DMS79 (cell line): ENCODE measurements at regions not wholly inside any gene's neighbourhood (a gene's known extent, or its start where the extent isn't known, plus 50 kb on each side); places are given as distances from the start of the nearest gene placed in this dataset.
"Not testable (repeated sequence)": the region's sequence is repeated elsewhere in the genome, so short reads cannot be mapped to it uniquely, and the experiment has no call there.

Experiments used
- DNase-seq: peaks from one replicate; lab custom pipeline; 2025; lab: John Stamatoyannopoulos, UW

DNA sequence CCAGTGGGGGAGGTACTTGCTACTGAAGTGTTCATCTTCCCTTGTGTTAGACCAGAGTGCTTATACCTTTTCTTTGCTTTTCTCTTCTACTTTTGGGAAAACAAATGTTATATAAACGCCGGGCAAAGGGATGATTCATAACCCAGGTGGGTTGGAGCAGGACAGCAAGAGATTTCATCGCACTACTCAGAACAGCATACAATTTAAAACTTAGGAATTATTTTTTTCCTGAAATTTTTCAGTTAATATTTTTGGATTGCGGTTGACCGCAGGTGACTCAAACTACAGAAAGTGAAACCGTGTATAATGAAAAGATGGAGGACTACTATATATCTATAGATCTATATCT, 270.0 kb upstream of the RGMA start:
- no peak for DNase-seq

DNA sequence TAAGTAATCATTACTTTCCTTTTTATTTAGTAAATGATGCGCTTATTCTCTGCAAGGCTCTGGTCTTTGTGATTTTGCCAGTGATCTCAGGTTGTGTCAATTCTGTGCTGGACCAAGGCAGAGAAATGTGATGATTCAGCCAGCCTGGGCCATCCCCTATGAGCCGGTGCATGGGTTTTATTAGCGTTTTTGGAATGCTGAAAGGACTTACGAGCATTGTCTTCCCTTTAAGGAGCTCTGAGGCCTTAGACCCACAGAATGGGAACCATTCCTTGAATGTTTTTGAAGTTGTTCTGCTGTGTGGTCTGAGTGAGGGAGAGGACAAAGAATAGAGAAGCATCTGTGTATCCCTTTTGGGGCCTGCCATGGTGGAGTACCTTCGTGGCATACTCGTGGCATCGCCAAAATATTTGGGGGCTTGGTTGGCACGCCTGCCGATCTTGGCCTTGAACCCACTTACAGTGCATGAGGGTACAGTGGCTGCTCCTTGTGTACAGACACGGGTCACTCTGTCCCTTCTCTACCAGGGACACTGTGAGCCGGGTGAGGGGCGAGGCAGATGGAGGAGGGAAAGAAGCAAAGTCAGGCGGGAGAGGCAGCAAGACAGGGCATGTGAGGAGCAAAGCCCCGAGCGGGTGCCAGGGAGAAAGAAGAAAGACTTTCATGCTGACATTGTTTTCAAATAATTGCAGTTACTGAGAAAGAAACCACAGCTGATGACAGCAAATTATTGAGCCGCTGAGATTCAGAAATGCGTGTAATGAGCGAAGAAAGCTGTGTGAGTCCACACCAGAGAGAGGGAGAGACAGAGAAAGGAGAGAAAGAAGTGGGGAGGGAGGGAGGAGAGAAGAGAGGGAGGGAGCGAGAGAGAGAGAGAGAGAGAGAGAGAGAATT, 269.4 kb upstream of the RGMA start:
- DNase-seq: no peak

GRCh38 chr15:93348711-93349545, 259.9 kb upstream of the RGMA start:
- no peak for DNase-seq

DNA sequence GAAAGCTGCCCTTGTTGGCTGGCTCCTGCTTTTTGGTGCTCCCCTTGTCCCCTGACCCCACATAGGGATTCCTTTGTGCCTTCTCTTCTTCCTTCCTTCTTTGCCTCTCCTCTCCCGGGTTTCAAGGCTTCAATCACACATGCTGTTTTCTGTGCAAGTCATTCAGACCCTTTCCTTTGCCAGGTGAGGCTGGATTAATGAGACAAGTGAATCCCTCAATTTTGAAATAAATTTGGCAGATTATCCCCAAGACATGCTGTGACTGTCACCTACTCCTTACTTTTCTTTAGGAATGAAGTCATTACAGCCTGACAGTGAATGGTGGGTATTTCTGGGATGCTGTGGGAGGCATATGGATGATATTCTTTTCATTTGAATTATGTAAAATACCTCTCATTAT, 259.0 kb upstream of the RGMA start:
- DNase-seq: no peak

GRCh38 chr15:93345981-93346380, 257.0 kb upstream of the RGMA start:
- no peak for DNase-seq

DNA sequence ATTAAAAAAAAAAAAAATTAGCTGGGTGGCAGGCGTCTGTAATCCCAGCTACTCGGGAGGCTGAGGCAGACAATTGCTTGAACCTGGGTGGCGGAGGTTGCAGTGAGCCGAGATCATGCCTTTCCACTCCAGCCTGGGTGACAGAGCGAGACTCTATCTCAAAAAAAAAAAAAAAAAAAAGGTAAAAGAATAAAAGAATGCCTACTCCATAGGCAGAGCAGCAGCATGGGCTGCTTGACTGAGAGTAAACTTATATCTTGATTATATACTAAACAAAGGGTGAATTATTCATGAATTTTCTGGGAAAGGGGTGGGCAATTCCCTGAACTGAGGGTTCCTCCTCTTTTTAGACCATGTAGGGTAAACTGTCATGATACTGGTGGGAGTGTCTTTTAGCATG, 254.4 kb upstream of the RGMA start:
- not testable (repeated sequence) for DNase-seq

DNA sequence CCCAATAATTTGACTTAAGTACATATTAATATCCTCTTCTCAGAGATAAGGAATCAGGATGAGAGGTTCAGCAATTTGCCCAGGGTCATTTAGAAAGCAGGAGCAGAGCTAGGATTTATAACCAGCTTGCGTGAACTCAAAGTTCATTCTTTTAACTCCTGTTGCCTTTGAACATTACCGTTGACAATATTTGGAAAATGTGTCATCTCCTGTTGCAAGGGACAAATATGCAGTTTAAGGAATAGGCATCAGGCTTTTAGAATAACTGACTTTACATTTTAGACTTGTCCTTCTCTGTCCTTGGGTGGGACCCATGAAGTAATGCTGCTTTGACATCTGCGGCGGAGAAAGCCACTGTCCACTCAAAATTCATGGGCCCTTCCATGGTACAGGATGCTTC, 252.2 kb upstream of the RGMA start:
- DNase-seq: no peak

DNA sequence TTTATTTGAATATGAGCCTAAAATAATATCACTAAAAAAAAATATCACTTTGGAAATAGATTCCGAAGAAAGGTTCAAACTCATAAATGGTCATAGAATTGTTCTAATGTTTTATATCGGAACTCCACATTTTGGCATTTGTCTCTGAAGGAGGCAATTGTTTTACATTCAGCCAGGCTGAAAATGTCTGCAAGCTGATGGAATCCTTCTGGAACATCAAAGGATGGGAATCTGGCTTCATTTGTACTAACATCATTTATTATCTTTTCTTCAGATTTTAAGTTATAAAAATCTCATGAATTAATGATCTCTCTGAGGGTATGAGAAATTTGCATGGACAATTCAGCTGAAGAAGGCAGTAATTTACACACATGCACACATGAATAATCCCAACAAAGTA, 251.4 kb upstream of the RGMA start:
- DNase-seq: no peak

GRCh38 chr15:93333796-93334195, 244.8 kb upstream of the RGMA start:
- DNase-seq: no peak

- not testable (repeated sequence) for DNase-seq
Observed at GRCh38 chr15:93333126-93333525, 244.1 kb upstream of the RGMA start.

GRCh38 chr15:93332168-93332553, 243.2 kb upstream of the RGMA start:
- no peak for DNase-seq

- DNase-seq: no peak
Observed at GRCh38 chr15:93331545-93332167, 242.6 kb upstream of the RGMA start.

DNA sequence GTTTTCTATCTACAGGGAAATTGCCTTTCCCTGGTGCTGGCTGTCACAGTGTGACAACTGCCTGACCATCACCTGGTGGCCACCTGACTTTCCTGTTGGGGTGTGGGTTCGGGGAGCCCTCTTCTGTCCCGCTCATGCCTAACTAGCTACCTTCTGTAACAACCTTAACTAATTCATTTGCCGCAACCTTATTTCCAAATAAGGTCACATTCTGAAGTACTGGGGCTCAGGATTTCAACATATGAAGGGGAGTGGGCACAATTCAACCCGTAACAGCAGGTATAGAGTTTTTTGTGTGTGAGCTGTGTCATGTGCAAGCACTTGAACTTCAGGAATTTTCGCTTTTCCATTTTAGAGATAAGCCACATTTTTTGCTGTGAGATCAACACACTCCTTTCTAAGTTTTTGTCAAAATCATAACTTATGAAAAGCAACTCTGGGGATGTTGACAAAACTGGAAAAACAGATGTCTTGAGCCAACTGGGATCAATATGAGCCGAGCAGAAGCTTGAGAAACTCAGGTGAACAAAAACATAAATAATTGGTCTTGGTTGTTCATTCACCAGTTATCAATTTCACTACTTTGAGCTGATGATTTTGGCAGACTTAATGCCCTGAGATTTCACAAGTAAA, 242.0 kb upstream of the RGMA start:
- no peak for DNase-seq

GRCh38 chr15:93327364-93327763, 238.4 kb upstream of the RGMA start:
- no peak for DNase-seq

DNA sequence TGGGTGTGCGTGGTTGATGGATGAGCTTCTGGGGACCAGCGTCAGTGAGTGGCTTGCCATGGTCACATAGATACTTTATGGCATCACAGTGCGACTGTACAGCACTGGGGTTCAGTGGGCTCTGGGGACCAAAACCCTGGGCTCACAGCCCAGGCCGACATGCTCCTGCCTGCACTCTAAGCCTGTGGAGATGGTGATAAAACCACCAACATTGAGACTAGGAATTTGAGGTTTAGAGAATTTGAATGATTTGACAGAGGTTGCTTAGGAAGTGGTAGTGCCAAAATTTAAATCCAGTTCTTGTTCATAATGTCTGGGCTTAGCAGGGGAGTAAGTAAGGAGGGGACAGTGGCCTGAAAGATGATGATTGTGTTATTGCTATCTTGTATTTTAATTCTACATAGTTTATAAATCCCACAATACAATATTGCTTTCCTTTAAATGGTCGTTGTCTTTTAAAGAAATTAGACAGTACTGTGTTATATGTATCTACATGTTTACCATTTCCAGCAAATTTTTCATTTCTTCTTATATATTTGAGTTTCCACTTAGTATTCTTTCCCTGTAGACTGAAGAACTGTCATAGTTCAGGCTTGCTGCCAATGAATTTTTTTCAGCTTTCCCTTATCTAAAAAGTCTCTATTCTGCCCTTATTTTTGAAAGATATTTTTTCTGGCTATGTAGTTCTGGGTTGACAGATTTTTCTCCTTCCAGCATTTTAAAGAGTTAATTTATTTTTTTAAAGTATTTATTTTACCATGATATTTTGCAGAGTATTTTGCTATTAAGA, 235.4 kb upstream of the RGMA start:
- DNase-seq: no peak

DNA sequence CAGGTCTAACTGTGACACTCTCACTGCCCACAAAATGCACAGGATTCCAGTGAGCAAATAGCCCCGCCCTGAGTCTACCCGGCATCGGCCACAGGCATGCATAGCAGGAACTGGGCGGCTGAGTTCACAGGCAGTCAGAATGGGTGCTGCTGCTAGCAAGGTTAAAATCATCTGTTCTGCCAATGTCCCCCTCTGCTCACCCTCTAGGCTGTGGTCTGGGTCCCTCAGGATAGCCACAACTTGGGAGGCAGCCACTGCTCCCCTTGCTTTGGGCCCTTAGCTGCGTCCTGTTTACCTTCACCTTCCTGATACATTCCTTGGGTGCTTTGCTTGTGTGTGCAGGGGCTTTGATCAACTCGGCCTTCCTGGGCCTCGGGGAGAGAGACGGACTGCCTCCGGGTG, 232.9 kb upstream of the RGMA start:
- no peak for DNase-seq

DNA sequence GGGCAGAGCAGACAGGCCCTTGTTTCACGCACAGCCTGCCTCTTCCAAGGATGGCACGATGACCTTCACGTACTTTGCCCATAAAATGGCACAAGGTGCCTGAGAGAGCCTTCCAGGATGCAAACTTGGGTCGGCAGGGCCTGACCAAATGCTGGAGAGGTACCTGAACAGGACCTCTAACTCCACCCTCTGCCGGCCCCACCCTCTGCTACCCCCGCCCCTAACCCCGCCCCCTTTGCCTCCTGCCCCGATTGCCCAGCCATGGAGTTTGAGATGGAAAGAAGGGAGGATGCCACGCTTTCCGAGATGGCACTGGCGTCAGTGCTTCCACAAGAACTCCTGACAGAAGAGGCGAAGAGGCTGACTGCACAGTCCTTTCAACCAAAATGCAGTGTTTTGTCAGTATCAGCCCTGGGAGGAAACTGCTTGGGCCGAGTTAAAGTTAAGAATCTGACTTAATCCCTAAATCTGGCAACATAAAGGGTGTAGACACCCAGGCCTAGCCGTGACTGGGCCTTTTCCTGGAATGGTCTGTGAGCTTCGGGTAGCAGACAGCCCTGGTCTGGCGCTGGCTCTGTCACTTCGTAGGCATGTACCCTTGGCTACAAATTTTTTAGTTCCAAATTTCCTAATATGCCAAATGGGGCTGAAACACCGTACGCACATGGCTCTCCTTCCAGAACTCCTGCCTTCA, 230.3 kb upstream of the RGMA start:
- no peak for DNase-seq

GRCh38 chr15:93317772-93318171, 228.8 kb upstream of the RGMA start:
- DNase-seq: no peak

DNA sequence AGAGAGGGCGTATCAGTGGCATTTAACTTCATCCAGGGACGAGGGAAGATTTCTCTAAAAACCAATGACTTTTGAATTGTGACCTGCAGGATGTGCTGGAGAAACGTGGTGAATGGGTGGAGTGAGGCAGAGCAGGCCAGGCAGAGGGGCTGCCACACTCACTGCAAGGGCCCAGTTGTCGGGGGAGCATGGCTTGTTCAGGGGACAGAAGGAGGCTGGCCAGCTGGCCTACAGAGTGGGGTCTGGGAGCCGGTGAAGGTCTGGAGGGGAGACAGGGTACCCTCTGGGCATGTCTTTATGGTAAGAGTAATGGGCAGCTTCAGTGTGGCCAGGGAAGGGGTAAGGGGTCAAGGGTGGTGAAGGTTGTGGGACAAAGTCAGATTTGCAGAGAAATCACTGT, 225.2 kb upstream of the RGMA start:
- no peak for DNase-seq

DNA sequence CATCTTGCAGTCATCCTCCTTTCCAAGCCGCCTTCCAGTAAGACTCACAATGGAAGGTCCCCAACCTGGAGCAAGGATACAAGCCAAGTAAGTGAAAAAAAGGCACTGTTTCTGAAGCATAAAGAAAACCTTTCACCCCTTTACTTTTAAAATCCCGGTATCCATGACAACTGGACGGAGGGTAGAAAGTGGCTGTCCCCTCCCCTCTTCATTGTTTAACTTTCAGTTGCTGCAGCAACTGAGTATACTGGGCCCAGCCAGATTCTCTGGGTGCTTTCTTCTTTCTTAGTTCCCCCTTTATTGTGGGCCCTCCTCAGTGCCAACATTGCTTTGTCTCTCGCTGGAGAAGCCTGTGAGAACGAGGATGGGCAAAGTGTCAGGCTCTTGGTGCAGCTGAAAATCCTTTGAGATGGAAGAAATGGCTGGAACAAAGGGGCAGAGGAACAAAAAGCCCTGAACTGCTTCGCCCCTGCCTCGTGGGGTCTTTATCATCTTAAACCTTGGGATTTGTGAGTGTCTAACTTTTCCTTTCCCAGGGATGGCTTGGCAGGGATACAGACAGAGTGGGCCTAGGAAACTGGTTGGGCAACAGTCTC, 224.0 kb upstream of the RGMA start:
- no peak for DNase-seq

DNA sequence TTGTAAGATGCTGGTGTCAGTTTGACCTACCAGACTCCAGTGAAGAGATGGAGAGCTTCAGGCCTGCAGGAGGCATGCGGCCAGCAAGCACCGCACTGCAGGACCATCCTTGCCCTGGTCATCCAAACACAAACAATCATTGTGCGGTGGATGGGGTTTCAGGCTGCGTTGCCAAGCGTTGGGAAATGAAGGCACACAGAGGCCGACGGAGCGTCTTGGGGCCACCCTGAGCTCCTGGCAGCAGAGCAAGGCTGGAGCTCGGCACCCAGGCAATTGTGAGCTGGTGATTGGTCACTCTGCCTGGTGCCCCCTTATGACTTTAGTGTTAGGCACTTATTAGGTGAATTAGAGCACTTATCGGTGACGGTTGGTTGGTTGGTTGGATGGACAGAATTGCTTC, 222.6 kb upstream of the RGMA start:
- no peak for DNase-seq
